PFSK-1 (cell line): ENCODE measurements at regions not wholly inside any gene's neighbourhood (a gene's known extent, or its start where the extent isn't known, plus 50 kb on each side); places are given as distances from the start of the nearest gene placed in this dataset.

Experiments used
- FOXP2 ChIP-seq: optimal IDR thresholded peaks from 2 replicates; pipeline ENCODE3; 2011; ENCODE audit warnings: borderline replicate concordance, control low read depth, inconsistent platforms; ENCODE audit not compliant: insufficient read depth; ENCODE audit errors: extremely low read length, extremely low read depth
- POLR2AphosphoS5 ChIP-seq: IDR thresholded peaks from 2 replicates; pipeline ENCODE4 v1.6.1; 2012; ENCODE audit warnings: low read depth, mild to moderate bottlenecking, control low read depth, low read length, moderate library complexity
- SIN3A ChIP-seq: IDR thresholded peaks from 2 replicates; pipeline ENCODE4 v1.6.1; 2012; ENCODE audit warnings: mild to moderate bottlenecking, low read length, moderate library complexity, borderline replicate concordance; ENCODE audit not compliant: insufficient read depth
- TAF1 ChIP-seq: IDR thresholded peaks from 2 replicates; pipeline ENCODE4 v1.6.1; 2012; ENCODE audit warnings: low read length, control low read depth, borderline replicate concordance; ENCODE audit not compliant: insufficient read depth
- TF ChIP-seq, protein P1 (sequence below), 2 experiments: IDR thresholded peaks; 2 replicates each; pipeline versions ENCODE4 v1.6.1 to v1.8.0; 2011 to 2012; ENCODE audit warnings: low read depth in 2 of 2, low read length in 2 of 2, control low read depth in 1 of 2, inconsistent platforms in 1 of 2, mild to moderate bottlenecking in 1 of 2, moderate library complexity in 1 of 2; ENCODE audit not compliant: insufficient read depth in 1 of 2

DNA sequence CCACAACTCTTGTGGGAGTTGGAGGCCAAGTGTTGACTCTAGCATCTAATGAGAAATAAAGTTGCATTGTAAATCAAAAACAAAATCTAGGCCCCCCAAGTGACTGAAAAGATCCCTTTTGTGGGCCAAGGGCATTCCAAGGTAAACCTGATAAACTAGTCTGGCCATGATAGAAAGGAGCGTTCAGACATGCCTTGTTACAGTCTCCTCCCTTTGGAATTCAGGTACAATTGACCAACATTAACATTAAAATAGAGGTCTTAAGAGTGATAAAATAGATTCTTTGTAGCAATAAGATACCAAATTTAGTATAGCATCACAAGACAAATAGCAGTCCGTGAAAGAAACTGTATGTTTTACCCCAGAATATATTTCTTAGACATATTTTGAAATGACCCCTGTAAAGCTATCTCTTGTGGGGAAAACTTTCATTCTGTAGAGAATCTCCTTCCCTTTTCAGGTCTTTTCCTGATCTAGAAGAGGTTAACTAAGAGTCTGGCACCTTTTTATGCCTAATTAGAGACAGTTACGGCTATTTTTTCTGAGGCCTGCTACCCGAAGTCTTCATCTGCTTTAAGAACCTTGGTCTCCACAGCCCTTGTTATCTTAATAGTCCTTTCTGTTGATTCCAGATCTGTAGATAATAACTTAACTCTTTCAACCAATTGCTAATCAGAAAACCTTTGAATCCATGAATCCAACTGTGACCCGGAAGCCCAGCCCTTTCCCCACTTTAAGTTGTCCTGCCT, 495.4 kb upstream of the MMS22L start:
- TF ChIP-seq POLR2AphosphoS5 (no peak), FOXP2 (no peak), SIN3A (no peak), TAF1 (no peak)
- TF ChIP-seq, protein P1, sequence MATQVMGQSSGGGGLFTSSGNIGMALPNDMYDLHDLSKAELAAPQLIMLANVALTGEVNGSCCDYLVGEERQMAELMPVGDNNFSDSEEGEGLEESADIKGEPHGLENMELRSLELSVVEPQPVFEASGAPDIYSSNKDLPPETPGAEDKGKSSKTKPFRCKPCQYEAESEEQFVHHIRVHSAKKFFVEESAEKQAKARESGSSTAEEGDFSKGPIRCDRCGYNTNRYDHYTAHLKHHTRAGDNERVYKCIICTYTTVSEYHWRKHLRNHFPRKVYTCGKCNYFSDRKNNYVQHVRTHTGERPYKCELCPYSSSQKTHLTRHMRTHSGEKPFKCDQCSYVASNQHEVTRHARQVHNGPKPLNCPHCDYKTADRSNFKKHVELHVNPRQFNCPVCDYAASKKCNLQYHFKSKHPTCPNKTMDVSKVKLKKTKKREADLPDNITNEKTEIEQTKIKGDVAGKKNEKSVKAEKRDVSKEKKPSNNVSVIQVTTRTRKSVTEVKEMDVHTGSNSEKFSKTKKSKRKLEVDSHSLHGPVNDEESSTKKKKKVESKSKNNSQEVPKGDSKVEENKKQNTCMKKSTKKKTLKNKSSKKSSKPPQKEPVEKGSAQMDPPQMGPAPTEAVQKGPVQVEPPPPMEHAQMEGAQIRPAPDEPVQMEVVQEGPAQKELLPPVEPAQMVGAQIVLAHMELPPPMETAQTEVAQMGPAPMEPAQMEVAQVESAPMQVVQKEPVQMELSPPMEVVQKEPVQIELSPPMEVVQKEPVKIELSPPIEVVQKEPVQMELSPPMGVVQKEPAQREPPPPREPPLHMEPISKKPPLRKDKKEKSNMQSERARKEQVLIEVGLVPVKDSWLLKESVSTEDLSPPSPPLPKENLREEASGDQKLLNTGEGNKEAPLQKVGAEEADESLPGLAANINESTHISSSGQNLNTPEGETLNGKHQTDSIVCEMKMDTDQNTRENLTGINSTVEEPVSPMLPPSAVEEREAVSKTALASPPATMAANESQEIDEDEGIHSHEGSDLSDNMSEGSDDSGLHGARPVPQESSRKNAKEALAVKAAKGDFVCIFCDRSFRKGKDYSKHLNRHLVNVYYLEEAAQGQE (IDR thresholded peaks at IDR 0.05; ENCODE audit: insufficient read depth in 1 of 2, low read depth in 2 of 2, low read length in 2 of 2), result no peak

DNA sequence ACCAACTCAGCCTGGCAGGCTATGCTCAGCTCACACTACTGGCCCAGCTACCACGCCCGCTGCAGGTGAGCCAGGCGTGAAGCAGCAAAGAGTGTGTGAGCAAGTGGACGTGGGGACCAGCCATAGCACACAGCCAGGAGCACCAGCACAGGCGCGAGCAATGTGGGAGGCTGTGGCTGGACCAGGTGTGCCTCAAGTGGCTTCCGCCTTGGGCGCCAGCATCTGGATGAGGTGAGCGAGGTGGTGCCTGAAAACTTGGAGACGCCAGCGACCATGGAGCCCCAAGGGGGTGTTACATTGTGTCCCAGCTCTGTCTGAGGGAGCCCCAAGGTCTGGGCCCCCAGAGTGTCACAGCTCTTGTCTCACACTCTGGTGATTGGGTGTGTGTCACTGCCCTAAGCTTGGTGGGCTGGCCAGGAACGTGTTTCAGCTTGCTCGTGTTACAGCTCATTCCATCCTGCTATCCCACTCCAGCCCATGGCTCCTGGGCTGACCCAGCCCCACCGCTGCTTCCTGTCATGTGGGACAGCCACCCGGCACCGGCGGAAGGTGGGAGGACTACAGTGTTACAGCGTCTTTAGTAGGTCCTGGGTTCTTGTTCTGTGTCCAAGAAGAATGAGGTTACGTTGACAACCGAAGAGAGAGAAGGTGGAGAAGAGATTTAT, 508.0 kb upstream of the MMS22L start:
- TF ChIP-seq TAF1 (no peak), SIN3A (no peak), POLR2AphosphoS5 (no peak)
- TF ChIP-seq, protein P1 (IDR thresholded peaks at IDR 0.05; ENCODE audit: insufficient read depth in 1 of 2, low read depth in 2 of 2, low read length in 2 of 2), result no peak

DNA sequence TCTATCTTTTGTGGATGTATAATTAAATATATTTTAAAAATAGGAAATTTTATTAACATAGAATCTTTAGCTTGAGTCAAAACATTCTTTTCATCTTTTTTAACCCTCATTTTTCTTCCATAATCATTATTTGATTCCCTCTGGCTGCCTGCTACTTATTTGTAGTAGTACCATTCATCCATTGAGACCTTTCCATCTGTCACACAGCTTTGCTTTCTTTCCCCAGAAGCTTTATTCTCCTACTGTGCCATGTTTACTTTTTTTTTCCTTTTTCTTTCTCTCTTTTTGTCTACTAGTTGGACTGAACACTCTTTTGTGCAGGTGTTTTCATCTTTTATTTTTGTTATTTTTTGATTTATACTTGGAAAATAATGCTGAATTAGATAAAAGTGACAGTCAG, 522.6 kb upstream of the MMS22L start:
- TF ChIP-seq, protein P1 (IDR thresholded peaks at IDR 0.05; ENCODE audit: insufficient read depth in 1 of 2, low read depth in 2 of 2, low read length in 2 of 2), result no peak
- TF ChIP-seq POLR2AphosphoS5 (no peak), SIN3A (no peak), TAF1 (no peak), FOXP2 (no peak)

DNA sequence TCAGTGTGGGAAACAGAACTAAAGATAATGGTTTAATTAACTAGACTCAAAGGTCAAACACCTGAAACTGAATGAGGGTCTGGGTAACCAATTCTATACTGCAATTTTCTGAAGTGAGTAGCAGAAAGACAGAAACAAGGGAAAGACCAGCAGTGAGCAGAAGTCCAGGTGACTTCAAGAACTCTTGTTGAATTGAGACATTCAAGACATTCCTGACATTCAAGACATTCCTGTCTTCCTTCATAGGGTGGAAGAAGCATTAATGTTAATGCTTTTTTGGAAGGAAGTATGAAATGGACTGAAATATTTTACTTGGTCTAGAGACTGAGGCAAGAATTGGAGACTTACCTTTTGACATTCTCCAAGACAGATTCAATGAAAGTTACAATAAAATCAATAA, 529.9 kb upstream of the MMS22L start:
- TF ChIP-seq FOXP2 (no peak), TAF1 (no peak), POLR2AphosphoS5 (no peak), SIN3A (no peak)
- TF ChIP-seq, protein P1 (IDR thresholded peaks at IDR 0.05; ENCODE audit: insufficient read depth in 1 of 2, low read depth in 2 of 2, low read length in 2 of 2), result no peak
